CD4-positive, alpha-beta T cell (primary cell): ENCODE measurements at regions not wholly inside any gene's neighbourhood (a gene's known extent, or its start where the extent isn't known, plus 50 kb on each side); places are given as distances from the start of the nearest gene placed in this dataset.

Experiments used
- ATAC-seq: fragments of 200-7000 bp; cut with Tn5 transposase; one replicate; pipeline ENCODE4 v1.10.0; 2022; ENCODE audit warnings: mild to moderate bottlenecking; ENCODE audit not compliant: poor library complexity
- CTCF ChIA-PET: fragments of 350-600 bp; sonication (Branson Sonifier 250); formaldehyde crosslinking; loops from one replicate; lab custom pipeline; 2021; ENCODE audit warnings: antibody characterized with exemption, inconsistent platforms; lab: Charles Lee
- POLR2A ChIA-PET: fragments of 350-600 bp; sonication (Branson Sonifier 250); formaldehyde crosslinking; loops from one replicate; lab custom pipeline; 2021; ENCODE audit warnings: antibody characterized with exemption, inconsistent platforms; lab: Charles Lee
- DNase-seq, 14 experiments: peaks; one replicate each; pipeline ENCODE4 v3.0.0-alpha.2; 2013 to 2020; ENCODE audit warnings: mixed read lengths in 2 of 14
- H3K27ac ChIP-seq, 2 donors: one replicate each; pipeline versions ENCODE4 v1.5.1 to v1.7.0; 2013; ENCODE audit warnings: low read length in 2 of 2, low read depth in 1 of 2, mild to moderate bottlenecking in 1 of 2
- H3K27me3 ChIP-seq, 2 experiments: 1 replicate in 1 of 2; 2 replicates in 1 of 2; pipeline versions ENCODE4 v1.6.1 to v1.7.0; 2013; ENCODE audit warnings: low read length in 2 of 2, control low read depth in 1 of 2, mild to moderate bottlenecking in 1 of 2, moderate library complexity in 1 of 2; ENCODE audit not compliant: insufficient read depth in 2 of 2, control insufficient read depth in 1 of 2
- H3K36me3 ChIP-seq: one replicate; pipeline ENCODE4 v1.6.1; 2013; ENCODE audit warnings: low read length, control low read depth; ENCODE audit not compliant: insufficient read depth
- H3K4me1 ChIP-seq: one replicate; pipeline ENCODE4 v1.6.1; 2013; ENCODE audit warnings: low read length, control low read depth; ENCODE audit not compliant: insufficient read depth
- H3K4me3 ChIP-seq: one replicate; pipeline ENCODE4 v1.5.1; 2013; ENCODE audit warnings: mild to moderate bottlenecking, low read length, moderate library complexity
- H3K9me3 ChIP-seq, 2 experiments: 1 replicate in 1 of 2; 2 replicates in 1 of 2; pipeline versions ENCODE4 v1.6.1 to v1.7.0; 2013; ENCODE audit warnings: low read length in 2 of 2, mild to moderate bottlenecking in 2 of 2, control low read depth in 1 of 2, moderate library complexity in 1 of 2; ENCODE audit not compliant: control insufficient read depth in 1 of 2, insufficient read depth in 1 of 2
- H3K27ac Mint-ChIP-seq: one replicate; pipeline ENCODE4 v1.8.0; 2020; ENCODE audit warnings: mixed read lengths
- H3K27me3 Mint-ChIP-seq: one replicate; pipeline ENCODE4 v1.8.0; 2021; ENCODE audit warnings: mixed read lengths
- H3K36me3 Mint-ChIP-seq: one replicate; pipeline ENCODE4 v1.8.0; 2021; ENCODE audit warnings: low read depth, mixed read lengths
- H3K4me1 Mint-ChIP-seq: one replicate; pipeline ENCODE4 v1.8.0; 2021; ENCODE audit warnings: low read depth, mixed read lengths
- H3K4me3 Mint-ChIP-seq: one replicate; pipeline ENCODE4 v1.8.0; 2020; ENCODE audit warnings: mild to moderate bottlenecking, mixed read lengths
- H3K9me3 Mint-ChIP-seq: one replicate; pipeline ENCODE4 v1.8.0; 2020; ENCODE audit warnings: mixed read lengths
- intact Hi-C, 2 experiments: fragments of 100-400 bp; cut with DNase I in 1 of 2; cut with micrococcal nuclease in 1 of 2; formaldehyde crosslinking; loops; one replicate each; pipeline versions ENCODE4 v1.15.1 to v1.9.0; 2023 to 2025; cut with DNase I, micrococcal nuclease
- TF ChIP-seq, protein P1 (sequence below): fragments of 200-600 bp; IDR thresholded peaks from one replicate; pipeline ENCODE4 v1.8.0; 2022; ENCODE audit warnings: antibody characterized with exemption, mild to moderate bottlenecking

DNA sequence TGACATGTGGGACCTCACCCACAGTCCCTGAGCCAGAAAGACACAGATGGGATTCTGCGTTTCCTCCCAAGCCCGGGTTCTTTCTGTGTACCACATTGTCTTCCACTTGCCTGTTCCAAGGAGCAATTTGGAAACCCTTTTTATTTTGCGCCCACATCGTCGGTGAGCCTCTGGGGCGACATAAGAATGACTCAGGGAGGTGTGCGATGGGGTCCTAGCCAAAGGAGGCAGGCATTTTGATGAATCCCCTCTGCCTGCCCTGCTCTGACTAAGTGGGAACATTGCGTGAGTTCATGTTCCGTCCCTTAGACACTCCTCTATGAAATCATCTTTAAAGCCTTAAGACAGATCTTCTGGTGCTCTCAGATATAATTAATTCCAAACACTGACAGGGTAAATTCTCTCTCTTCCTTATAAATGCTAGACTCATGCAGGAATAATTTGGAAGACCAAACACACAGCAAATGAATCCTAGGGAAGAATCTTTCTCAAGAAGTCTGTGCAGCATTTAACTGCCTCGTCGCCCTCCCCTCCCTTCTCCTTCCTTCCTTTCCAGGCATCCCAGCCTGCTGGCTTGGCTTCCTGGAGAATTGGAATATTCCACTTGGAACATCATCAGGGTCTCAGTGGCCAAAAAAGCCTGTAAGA is 52.7 kb upstream of the FOXF1 start:
- ATAC-seq (no peak), DNase-seq (no peak)
- H3K4me1 Mint-ChIP-seq, result no peaks in the 10 kb centered on the region
- H3K9me3 Mint-ChIP-seq, result peaks cover 10% of the 10 kb centered on the region
- Histone ChIP-seq H3K36me3 (no peaks in the 10 kb centered on the region), H3K4me3 (no peak overlapping the region), H3K27me3 (no peaks in the 10 kb centered on the region), H3K4me1 (no peaks in the 10 kb centered on the region), H3K9me3 (peaks cover 0 to 22% of the 10 kb centered on the region in 2 experiments), H3K27ac (no peak overlapping the region)
- ChIA-PET CTCF (no interaction called here), POLR2A (no interaction called here)
- TF ChIP-seq, protein P1, sequence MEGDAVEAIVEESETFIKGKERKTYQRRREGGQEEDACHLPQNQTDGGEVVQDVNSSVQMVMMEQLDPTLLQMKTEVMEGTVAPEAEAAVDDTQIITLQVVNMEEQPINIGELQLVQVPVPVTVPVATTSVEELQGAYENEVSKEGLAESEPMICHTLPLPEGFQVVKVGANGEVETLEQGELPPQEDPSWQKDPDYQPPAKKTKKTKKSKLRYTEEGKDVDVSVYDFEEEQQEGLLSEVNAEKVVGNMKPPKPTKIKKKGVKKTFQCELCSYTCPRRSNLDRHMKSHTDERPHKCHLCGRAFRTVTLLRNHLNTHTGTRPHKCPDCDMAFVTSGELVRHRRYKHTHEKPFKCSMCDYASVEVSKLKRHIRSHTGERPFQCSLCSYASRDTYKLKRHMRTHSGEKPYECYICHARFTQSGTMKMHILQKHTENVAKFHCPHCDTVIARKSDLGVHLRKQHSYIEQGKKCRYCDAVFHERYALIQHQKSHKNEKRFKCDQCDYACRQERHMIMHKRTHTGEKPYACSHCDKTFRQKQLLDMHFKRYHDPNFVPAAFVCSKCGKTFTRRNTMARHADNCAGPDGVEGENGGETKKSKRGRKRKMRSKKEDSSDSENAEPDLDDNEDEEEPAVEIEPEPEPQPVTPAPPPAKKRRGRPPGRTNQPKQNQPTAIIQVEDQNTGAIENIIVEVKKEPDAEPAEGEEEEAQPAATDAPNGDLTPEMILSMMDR, result no peak
- peaks cover 22% of the 10 kb centered on the region for H3K27me3 Mint-ChIP-seq
- no peak overlapping the region for H3K27ac Mint-ChIP-seq
- no peak overlapping the region for H3K4me3 Mint-ChIP-seq
- no peaks in the 10 kb centered on the region for H3K36me3 Mint-ChIP-seq
- intact Hi-C loops, result no loop called here

DNA sequence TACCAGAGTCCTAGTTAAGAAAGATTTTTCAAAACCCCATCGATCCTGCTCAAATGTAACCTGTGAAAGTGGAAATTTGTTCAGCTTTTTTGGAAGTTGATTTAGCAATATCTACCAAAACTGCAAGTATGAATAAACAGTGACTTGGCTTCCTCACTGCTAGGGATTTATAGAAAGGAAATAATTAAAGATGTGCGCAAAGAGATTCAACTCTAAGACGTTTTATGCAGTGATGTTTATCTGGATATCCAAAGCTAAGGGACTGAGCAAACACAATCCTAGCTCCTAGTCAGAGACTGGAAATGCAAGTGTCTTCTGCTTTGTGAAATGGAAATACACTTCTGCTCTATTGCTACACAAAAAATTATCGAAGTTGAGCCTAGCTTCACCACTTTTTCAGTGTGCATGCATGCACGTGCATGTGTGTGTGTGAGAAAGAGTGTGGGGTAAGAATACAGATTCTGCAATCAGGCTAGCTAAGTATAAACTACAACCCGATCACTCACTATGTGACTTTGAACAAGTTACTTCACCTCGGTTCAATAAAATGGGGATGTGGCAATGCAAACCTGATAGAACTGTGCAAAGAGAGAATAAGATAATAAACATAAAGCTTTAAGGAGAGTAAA is 52.1 kb upstream of the FOXF1 start:
- H3K4me1 Mint-ChIP-seq, result no peaks in the 10 kb centered on the region
- H3K27ac ChIP-seq, result no peak overlapping the region
- no peak overlapping the region for H3K27ac Mint-ChIP-seq
- peaks cover 10% of the 10 kb centered on the region for H3K9me3 Mint-ChIP-seq
- H3K27me3 Mint-ChIP-seq, result peaks cover 22% of the 10 kb centered on the region
- TF ChIP-seq, protein P1, result no peak
- no peak overlapping the region for H3K4me3 ChIP-seq
- H3K36me3 Mint-ChIP-seq, result no peaks in the 10 kb centered on the region
- DNase-seq (no peak), ATAC-seq (no peak)
- CTCF ChIA-PET, result no interaction called here
- intact Hi-C loops, result no loop called here
- H3K4me1 ChIP-seq, result no peaks in the 10 kb centered on the region
- no peak overlapping the region for H3K4me3 Mint-ChIP-seq
- POLR2A ChIA-PET, result no interaction called here
- H3K36me3 ChIP-seq, result no peaks in the 10 kb centered on the region
- H3K9me3 ChIP-seq, result peaks cover 0 to 28% of the 10 kb centered on the region in 2 experiments
- no peaks in the 10 kb centered on the region for H3K27me3 ChIP-seq

DNA sequence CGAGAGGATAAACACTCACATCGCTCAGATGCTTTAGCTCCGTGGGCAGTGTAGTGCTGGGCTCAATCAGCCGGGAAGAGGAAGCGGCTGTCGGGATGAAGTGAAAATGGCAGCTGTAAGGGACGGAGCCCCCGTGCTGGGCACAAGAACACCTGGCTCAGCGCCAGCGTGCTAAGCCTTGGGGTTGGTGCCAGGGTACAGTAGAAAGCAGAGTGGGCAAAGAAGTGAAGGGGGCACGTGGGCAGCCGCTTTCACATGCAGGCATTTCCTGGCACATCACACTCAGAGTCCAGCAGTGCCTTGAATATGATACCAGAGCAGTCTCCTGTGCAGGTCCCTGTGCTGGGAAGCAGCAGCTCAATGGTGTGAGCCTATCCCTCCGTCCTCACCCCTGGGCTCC is 51.1 kb upstream of the FOXF1 start:
- POLR2A ChIA-PET, result no interaction called here
- H3K27ac ChIP-seq, result no peak overlapping the region
- no peaks in the 10 kb centered on the region for H3K36me3 ChIP-seq
- no peak for DNase-seq
- Mint-ChIP-seq H3K27ac (no peak overlapping the region), H3K4me1 (no peaks in the 10 kb centered on the region), H3K36me3 (no peaks in the 10 kb centered on the region), H3K4me3 (no peak overlapping the region), H3K9me3 (peaks cover 14% of the 10 kb centered on the region), H3K27me3 (peaks cover 17% of the 10 kb centered on the region)
- ATAC-seq, result no peak
- peaks cover 0 to 37% of the 10 kb centered on the region in 2 experiments for H3K9me3 ChIP-seq
- H3K4me1 ChIP-seq, result no peaks in the 10 kb centered on the region
- CTCF ChIA-PET, result no interaction called here
- TF ChIP-seq, protein P1, result no peak
- H3K4me3 ChIP-seq, result no peak overlapping the region
- H3K27me3 ChIP-seq, result no peaks in the 10 kb centered on the region
- intact Hi-C loops, result no loop called here
